Keratinocyte (primary cell): ENCODE measurements at regions not wholly inside any gene's neighbourhood (a gene's known extent, or its start where the extent isn't known, plus 50 kb on each side); places are given as distances from the start of the nearest gene placed in this dataset.

ENCODE experiments used
- DNase-seq: peaks from one replicate; pipeline ENCODE4 v3.0.0-alpha.2; 2011; ENCODE audit warnings: low read depth, missing footprints, low spot score
- FAIRE-seq: peaks from 2 replicates; lab custom pipeline; 2011; peaks lifted over from hg19 to GRCh38; lab: Jason Lieb, UNC
- H2AFZ ChIP-seq: 2 replicates; pipeline ENCODE4 v1.6.0; 2012; ENCODE audit warnings: low read length, control low read depth, inconsistent platforms; ENCODE audit not compliant: control insufficient read depth
- H3K27ac ChIP-seq: 2 replicates; pipeline ENCODE4 v1.5.1; 2011; ENCODE audit warnings: low read length; ENCODE audit not compliant: control insufficient read depth, insufficient read depth
- H3K27me3 ChIP-seq: 3 replicates; pipeline ENCODE4 v1.6.0; 2011; ENCODE audit warnings: low read length; ENCODE audit not compliant: control insufficient read depth, insufficient read depth; ENCODE audit errors: extremely low read depth
- H3K36me3 ChIP-seq, 2 experiments: 2 replicates in 1 of 2; 3 replicates in 1 of 2; pipeline ENCODE4 v1.5.1; 2011; ENCODE audit warnings: low read length in 2 of 2, mild to moderate bottlenecking in 1 of 2; ENCODE audit not compliant: control insufficient read depth in 2 of 2, insufficient read depth in 2 of 2; ENCODE audit errors: extremely low read depth in 1 of 2
- H3K4me1 ChIP-seq: 3 replicates; pipeline ENCODE4 v1.5.1; 2011; ENCODE audit warnings: low read length; ENCODE audit not compliant: control insufficient read depth, insufficient read depth; ENCODE audit errors: extremely low read depth
- H3K4me2 ChIP-seq: 3 replicates; pipeline ENCODE4 v1.6.0; 2011; ENCODE audit warnings: low read depth, low read length; ENCODE audit not compliant: control insufficient read depth, insufficient read depth; ENCODE audit errors: extremely low read depth
- H3K4me3 ChIP-seq, 3 experiments: fragments of 200-600 bp in 1 of 3; sonication (generic) in 1 of 3; 2 replicates in 2 of 3; 3 replicates in 1 of 3; pipeline ENCODE4 v1.5.1; 2011 to 2016; ENCODE audit warnings: low read length in 3 of 3, mild to moderate bottlenecking in 3 of 3, control low read depth in 2 of 3, inconsistent platforms in 1 of 3, low read depth in 1 of 3, mixed read lengths in 1 of 3, mixed run types in 1 of 3, moderate library complexity in 1 of 3; ENCODE audit not compliant: control insufficient read depth in 2 of 3, insufficient read depth in 2 of 3; ENCODE audit errors: extremely low read depth in 1 of 3
- H3K79me2 ChIP-seq: 2 replicates; pipeline ENCODE4 v1.6.0; 2012; ENCODE audit warnings: low read length; ENCODE audit not compliant: control insufficient read depth, insufficient read depth
- H3K9ac ChIP-seq: 3 replicates; pipeline ENCODE4 v1.6.0; 2011; ENCODE audit warnings: low read length; ENCODE audit not compliant: control insufficient read depth, insufficient read depth; ENCODE audit errors: extremely low read depth
- H3K9me1 ChIP-seq: 3 replicates; pipeline ENCODE4 v1.6.0; 2011; ENCODE audit warnings: low read length; ENCODE audit not compliant: control insufficient read depth, insufficient read depth; ENCODE audit errors: extremely low read depth
- H3K9me3 ChIP-seq: 2 replicates; pipeline ENCODE4 v1.5.1; 2012; ENCODE audit warnings: low read depth, low read length; ENCODE audit not compliant: control insufficient read depth
- H4K20me1 ChIP-seq: 3 replicates; pipeline ENCODE4 v1.6.0; 2011; ENCODE audit warnings: low read length; ENCODE audit not compliant: control insufficient read depth, insufficient read depth; ENCODE audit errors: extremely low read depth
- EZH2 ChIP-seq: IDR thresholded peaks from one replicate; pipeline ENCODE4 v1.6.1; 2012; ENCODE audit warnings: inconsistent platforms, mild to moderate bottlenecking, low read length, moderate library complexity
- dilution Hi-C: fragments of 300-500 bp; cut with MboI; formaldehyde crosslinking; loops from one replicate; pipeline ENCODE4 v1.7.0; 2020; ENCODE audit warnings: low sequenced_read_pairs; ENCODE audit not compliant: extremely low pct_ligation_motif_present
- TF ChIP-seq, protein P1 (sequence below), 3 experiments: IDR thresholded peaks in 1 of 3; conservative IDR thresholded peaks in 1 of 3; optimal IDR thresholded peaks in 1 of 3; 2 replicates in 2 of 3; 3 replicates in 1 of 3; pipeline versions ENCODE3 to v1.5.1; 2011; ENCODE audit warnings: low read length in 3 of 3, mild to moderate bottlenecking in 3 of 3, moderate library complexity in 2 of 3, control low read depth in 1 of 3, inconsistent platforms in 1 of 3; ENCODE audit not compliant: insufficient read depth in 2 of 3; ENCODE audit errors: extremely low read depth in 1 of 3

DNA sequence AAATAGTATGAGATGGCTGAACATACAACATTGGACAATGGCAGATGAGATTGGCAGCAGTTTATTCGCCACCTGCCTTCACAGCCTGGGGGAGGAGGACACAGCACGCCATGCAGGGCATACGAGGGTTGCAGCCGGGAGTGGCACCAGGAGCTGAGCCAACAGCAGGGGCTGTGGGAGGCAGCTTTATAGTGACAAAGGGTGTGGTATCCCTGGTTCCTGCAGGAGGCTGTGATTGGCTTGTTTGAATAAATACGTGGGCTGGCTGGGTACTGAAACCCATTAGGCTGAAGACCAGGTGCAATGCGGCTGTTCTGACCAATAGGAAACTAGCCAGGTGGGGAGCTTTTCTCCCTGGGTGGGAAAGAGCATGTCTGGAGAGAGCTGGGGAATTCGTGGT, 68.9 kb upstream of the LEP start:
- no peaks in the 10 kb centered on the region for H3K79me2 ChIP-seq
- TF ChIP-seq, protein P1, sequence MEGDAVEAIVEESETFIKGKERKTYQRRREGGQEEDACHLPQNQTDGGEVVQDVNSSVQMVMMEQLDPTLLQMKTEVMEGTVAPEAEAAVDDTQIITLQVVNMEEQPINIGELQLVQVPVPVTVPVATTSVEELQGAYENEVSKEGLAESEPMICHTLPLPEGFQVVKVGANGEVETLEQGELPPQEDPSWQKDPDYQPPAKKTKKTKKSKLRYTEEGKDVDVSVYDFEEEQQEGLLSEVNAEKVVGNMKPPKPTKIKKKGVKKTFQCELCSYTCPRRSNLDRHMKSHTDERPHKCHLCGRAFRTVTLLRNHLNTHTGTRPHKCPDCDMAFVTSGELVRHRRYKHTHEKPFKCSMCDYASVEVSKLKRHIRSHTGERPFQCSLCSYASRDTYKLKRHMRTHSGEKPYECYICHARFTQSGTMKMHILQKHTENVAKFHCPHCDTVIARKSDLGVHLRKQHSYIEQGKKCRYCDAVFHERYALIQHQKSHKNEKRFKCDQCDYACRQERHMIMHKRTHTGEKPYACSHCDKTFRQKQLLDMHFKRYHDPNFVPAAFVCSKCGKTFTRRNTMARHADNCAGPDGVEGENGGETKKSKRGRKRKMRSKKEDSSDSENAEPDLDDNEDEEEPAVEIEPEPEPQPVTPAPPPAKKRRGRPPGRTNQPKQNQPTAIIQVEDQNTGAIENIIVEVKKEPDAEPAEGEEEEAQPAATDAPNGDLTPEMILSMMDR (optimal IDR thresholded peaks at IDR 0.05 in 1 of 3, IDR thresholded peaks at IDR 0.05 in 1 of 3, conservative IDR thresholded peaks at IDR 0.05 in 1 of 3; ENCODE audit: extremely low read depth in 1 of 3, insufficient read depth in 2 of 3, low read length in 3 of 3): no peak
- no peak for TF ChIP-seq EZH2
- dilution Hi-C loops: no loop called here
- H3K9ac ChIP-seq: no peak overlapping the region
- FAIRE-seq (no peak), DNase-seq (no peak)
- no peak overlapping the region for H3K4me2 ChIP-seq
- H4K20me1 ChIP-seq: no peaks in the 10 kb centered on the region
- H3K27me3 ChIP-seq: peaks cover 67% of the 10 kb centered on the region
- H3K36me3 ChIP-seq: no peaks in the 10 kb centered on the region
- H2AFZ ChIP-seq: no peak overlapping the region
- no peaks in the 10 kb centered on the region for H3K4me1 ChIP-seq
- H3K9me3 ChIP-seq: no peaks in the 10 kb centered on the region
- H3K27ac ChIP-seq: no peak overlapping the region
- H3K4me3 ChIP-seq: no peak overlapping the region
- no peaks in the 10 kb centered on the region for H3K9me1 ChIP-seq

DNA sequence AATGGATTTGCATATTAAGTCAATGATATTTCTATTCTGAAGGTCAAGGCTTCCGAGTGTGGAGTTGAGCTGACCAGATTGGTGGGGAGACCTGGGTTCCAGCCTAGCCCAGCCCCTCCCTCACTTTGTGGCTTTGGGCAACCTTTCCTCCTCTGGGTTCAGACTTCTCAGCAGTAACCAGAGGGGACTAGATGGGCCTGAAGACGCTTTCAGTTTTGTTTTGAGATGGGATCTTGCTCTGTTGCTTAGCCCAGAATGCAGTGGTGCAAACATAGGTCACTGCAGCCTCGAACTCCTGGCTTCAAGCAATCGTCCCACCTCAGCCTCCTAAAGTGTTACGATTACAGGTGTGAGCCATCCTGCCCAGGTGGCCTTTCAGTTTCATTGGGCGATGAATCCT, 68.1 kb upstream of the LEP start:
- H3K9me3 ChIP-seq: no peaks in the 10 kb centered on the region
- H4K20me1 ChIP-seq: no peaks in the 10 kb centered on the region
- peaks cover 59% of the 10 kb centered on the region for H3K27me3 ChIP-seq
- no peak overlapping the region for H3K4me2 ChIP-seq
- no peak overlapping the region for H3K9ac ChIP-seq
- H3K9me1 ChIP-seq: no peaks in the 10 kb centered on the region
- no peak overlapping the region for H2AFZ ChIP-seq
- H3K4me3 ChIP-seq: no peak overlapping the region
- FAIRE-seq (no peak), DNase-seq (no peak)
- dilution Hi-C loops: no loop called here
- H3K4me1 ChIP-seq: no peaks in the 10 kb centered on the region
- H3K36me3 ChIP-seq: no peaks in the 10 kb centered on the region
- no peak for TF ChIP-seq EZH2
- H3K79me2 ChIP-seq: no peaks in the 10 kb centered on the region
- no peak overlapping the region for H3K27ac ChIP-seq

DNA sequence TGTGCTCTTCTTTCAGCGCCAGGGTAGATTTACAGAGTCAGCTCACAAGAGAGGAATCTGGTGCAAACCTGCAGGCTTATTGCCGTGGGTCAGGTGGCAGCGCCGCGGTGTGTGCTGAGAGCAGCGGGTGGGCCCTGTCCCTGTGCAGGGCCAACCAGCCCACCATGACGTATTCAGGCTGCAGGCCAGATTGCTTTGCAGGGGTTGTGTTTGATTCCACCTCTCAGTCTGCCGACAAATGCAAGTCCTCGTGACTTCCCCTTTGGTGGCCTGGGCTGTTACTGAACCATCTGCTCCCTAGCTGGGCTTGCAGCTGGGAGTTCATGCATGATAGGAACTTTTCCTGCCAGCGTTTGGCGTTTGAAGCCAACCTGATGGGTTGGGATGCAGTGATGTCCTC, 66.7 kb upstream of the LEP start:
- dilution Hi-C loops: no loop called here
- Histone ChIP-seq H3K27me3 (peaks cover 49% of the 10 kb centered on the region), H3K36me3 (no peaks in the 10 kb centered on the region)

More for the DNA sequence above, 66.7 kb upstream of the LEP start:
- Histone ChIP-seq H3K9ac (no peak overlapping the region), H3K27ac (no peak overlapping the region), H3K4me1 (no peaks in the 10 kb centered on the region), H3K79me2 (no peaks in the 10 kb centered on the region), H3K9me1 (no peaks in the 10 kb centered on the region), H2AFZ (no peak overlapping the region), H3K4me3 (no peak overlapping the region), H4K20me1 (no peaks in the 10 kb centered on the region), H3K9me3 (no peaks in the 10 kb centered on the region), H3K4me2 (no peak overlapping the region)
- FAIRE-seq (no peak), DNase-seq (no peak)
- TF ChIP-seq EZH2: no peak
- TF ChIP-seq, protein P1 (optimal IDR thresholded peaks at IDR 0.05 in 1 of 3, IDR thresholded peaks at IDR 0.05 in 1 of 3, conservative IDR thresholded peaks at IDR 0.05 in 1 of 3; ENCODE audit: extremely low read depth in 1 of 3, insufficient read depth in 2 of 3, low read length in 3 of 3): no peak
